H1 (cell line): ENCODE measurements at regions not wholly inside any gene's neighbourhood (a gene's known extent, or its start where the extent isn't known, plus 50 kb on each side); places are given as distances from the start of the nearest gene placed in this dataset.

Experiments
- CTCF ChIA-PET: fragments of 300-600 bp; sonication (Branson Sonifier 250); formaldehyde crosslinking; loops from one replicate; lab custom pipeline; 2021; ENCODE audit not compliant: partially characterized antibody; lab: Charles Lee
- POLR2A ChIA-PET: fragments of 300-600 bp; sonication (Branson Sonifier 250); formaldehyde crosslinking; loops from one replicate; lab custom pipeline; 2021; ENCODE audit warnings: inconsistent platforms; ENCODE audit not compliant: partially characterized antibody; lab: Charles Lee
- DNase-seq, 2 experiments: peaks; one replicate each; pipeline versions ENCODE4 v3.0.0 to v3.0.0-alpha.2; 2010 to 2022; ENCODE audit warnings: low spot score in 2 of 2, low read depth in 1 of 2, mixed read lengths in 1 of 2
- FAIRE-seq: peaks from 2 replicates; lab custom pipeline; 2011; peaks lifted over from hg19 to GRCh38; lab: Jason Lieb, UNC
- H2AFZ ChIP-seq: 2 replicates; pipeline ENCODE4 v1.8.1; 2012; ENCODE audit warnings: low read length, inconsistent platforms
- H2AK5ac ChIP-seq: 2 replicates; pipeline ENCODE4 v1.6.1; 2013; ENCODE audit warnings: low read depth, low read length
- H2BK120ac ChIP-seq: replicated peaks from 2 replicates; pipeline ENCODE3; 2013; ENCODE audit warnings: low read depth, low read length, inconsistent platforms
- H2BK12ac ChIP-seq: 2 replicates; pipeline ENCODE4 v1.6.1; 2013; ENCODE audit warnings: low read depth, low read length
- H2BK15ac ChIP-seq: 2 replicates; pipeline ENCODE4 v1.6.1; 2013; ENCODE audit warnings: low read length
- H2BK20ac ChIP-seq: 2 replicates; pipeline ENCODE4 v1.6.1; 2013; ENCODE audit warnings: low read length
- H2BK5ac ChIP-seq: 2 replicates; pipeline ENCODE4 v1.6.1; 2013; ENCODE audit warnings: low read depth, low read length
- H3K14ac ChIP-seq: 2 replicates; pipeline ENCODE4 v1.6.1; 2013; ENCODE audit warnings: inconsistent platforms; ENCODE audit not compliant: insufficient read length
- H3K18ac ChIP-seq: 2 replicates; pipeline ENCODE4 v1.6.1; 2013; ENCODE audit warnings: low read length; ENCODE audit errors: extremely low read depth
- H3K23ac ChIP-seq: 2 replicates; pipeline ENCODE4 v1.6.1; 2013; ENCODE audit warnings: inconsistent platforms; ENCODE audit not compliant: insufficient read length
- H3K23me2 ChIP-seq: 2 replicates; pipeline ENCODE4 v1.6.1; 2013; ENCODE audit warnings: low read depth, low read length
- H3K27ac ChIP-seq: 2 replicates; pipeline ENCODE4 v1.6.1; 2011; ENCODE audit warnings: low read depth, low read length, inconsistent platforms
- H3K27me3 ChIP-seq, 4 experiments: replicated peaks in 1 of 4; 1 replicate in 1 of 4; 2 replicates in 3 of 4; pipeline versions ENCODE4 v1.6.1 to v1.8.1; 2011 to 2013; ENCODE audit warnings: low read length in 3 of 4, mild to moderate bottlenecking in 3 of 4, inconsistent platforms in 2 of 4, mixed read lengths in 2 of 4, moderate library complexity in 1 of 4; ENCODE audit not compliant: control insufficient read depth in 3 of 4, insufficient read depth in 3 of 4; ENCODE audit errors: extremely low read depth in 1 of 4
- H3K36me3 ChIP-seq, 4 experiments: 2 replicates each; pipeline versions ENCODE4 v1.6.1 to v1.8.1; 2011 to 2013; ENCODE audit warnings: mild to moderate bottlenecking in 4 of 4, low read length in 3 of 4, moderate library complexity in 2 of 4, control low read depth in 1 of 4, inconsistent platforms in 1 of 4; ENCODE audit not compliant: insufficient read depth in 4 of 4, control insufficient read depth in 2 of 4
- H3K4ac ChIP-seq: replicated peaks from 2 replicates; pipeline ENCODE3; 2013; ENCODE audit warnings: low read length, low read depth, mixed read lengths, inconsistent platforms; ENCODE audit not compliant: insufficient read length
- H3K4me1 ChIP-seq, 4 experiments: replicated peaks in 1 of 4; 1 replicate in 1 of 4; 2 replicates in 3 of 4; pipeline versions ENCODE4 v1.6.1 to v1.8.1; 2011 to 2013; ENCODE audit warnings: low read length in 3 of 4, inconsistent platforms in 2 of 4, mixed read lengths in 1 of 4; ENCODE audit not compliant: insufficient read depth in 4 of 4, control insufficient read depth in 3 of 4
- H3K4me2 ChIP-seq, 2 experiments: 2 replicates each; pipeline versions ENCODE4 v1.6.1 to v1.8.1; 2011 to 2013; ENCODE audit warnings: low read depth in 2 of 2, low read length in 2 of 2, control low read depth in 1 of 2, inconsistent platforms in 1 of 2, mild to moderate bottlenecking in 1 of 2; ENCODE audit not compliant: insufficient read depth in 1 of 2
- H3K4me3 ChIP-seq, 4 experiments: fragments of 200-600, 300-600 bp in 1 of 4; sonication (generic), shearing (Covaris generic), sonication (Bioruptor Twin) in 1 of 4; 2 replicates each; pipeline versions ENCODE4 v1.5.1 to v1.8.1; 2011 to 2016; ENCODE audit warnings: low read length in 4 of 4, low read depth in 3 of 4, control low read depth in 2 of 4, inconsistent platforms in 2 of 4, mild to moderate bottlenecking in 2 of 4, mixed read lengths in 1 of 4, moderate library complexity in 1 of 4; ENCODE audit not compliant: insufficient read depth in 2 of 4; ENCODE audit errors: extremely low read depth in 1 of 4
- H3K56ac ChIP-seq: replicated peaks from 2 replicates; pipeline ENCODE3; 2013; ENCODE audit warnings: low read depth, mild to moderate bottlenecking, mixed read lengths, low read length, inconsistent platforms; ENCODE audit not compliant: insufficient read length
- H3K79me1 ChIP-seq: 2 replicates; pipeline ENCODE4 v1.6.1; 2013; ENCODE audit warnings: low read depth, low read length, control low read depth
- H3K79me2 ChIP-seq, 2 experiments: 2 replicates each; pipeline versions ENCODE4 v1.6.1 to v1.8.1; 2012 to 2013; ENCODE audit warnings: low read length in 2 of 2, mild to moderate bottlenecking in 2 of 2, inconsistent platforms in 1 of 2; ENCODE audit not compliant: insufficient read depth in 2 of 2, control insufficient read depth in 1 of 2
- H3K9ac ChIP-seq, 4 experiments: replicated peaks in 1 of 4; 1 replicate in 1 of 4; 2 replicates in 3 of 4; pipeline versions ENCODE4 v1.6.1 to v1.8.1; 2011 to 2013; ENCODE audit warnings: low read depth in 3 of 4, low read length in 3 of 4, control low read depth in 2 of 4, mild to moderate bottlenecking in 2 of 4, moderate library complexity in 2 of 4, inconsistent platforms in 1 of 4; ENCODE audit errors: extremely low read depth in 1 of 4
- H3K9me3 ChIP-seq, 2 experiments: 2 replicates each; pipeline versions ENCODE4 v1.6.1 to v1.8.1; 2012 to 2013; ENCODE audit warnings: mild to moderate bottlenecking in 2 of 2, moderate library complexity in 2 of 2, control low read depth in 1 of 2, inconsistent platforms in 1 of 2, low read depth in 1 of 2, low read length in 1 of 2, mixed read lengths in 1 of 2; ENCODE audit not compliant: insufficient read depth in 2 of 2
- H4K20me1 ChIP-seq, 2 experiments: replicated peaks in 1 of 2; 2 replicates each; pipeline versions ENCODE3 to v1.8.1; 2011 to 2013; ENCODE audit warnings: inconsistent platforms in 2 of 2, low read length in 2 of 2, mild to moderate bottlenecking in 1 of 2; ENCODE audit not compliant: insufficient read depth in 2 of 2, control insufficient read depth in 1 of 2
- H4K5ac ChIP-seq: 2 replicates; pipeline ENCODE4 v1.6.1; 2013; ENCODE audit warnings: low read length, low read depth, mixed read lengths, inconsistent platforms; ENCODE audit not compliant: insufficient read length
- H4K8ac ChIP-seq: 2 replicates; pipeline ENCODE4 v1.8.0; 2013; ENCODE audit warnings: mild to moderate bottlenecking, moderate library complexity, low read length, inconsistent platforms; ENCODE audit not compliant: insufficient read depth; ENCODE audit errors: extremely low read depth
- H4K91ac ChIP-seq: replicated peaks from 2 replicates; pipeline ENCODE3; 2013; ENCODE audit warnings: low read length, mixed read lengths, inconsistent platforms; ENCODE audit not compliant: insufficient read length
- ASH2L ChIP-seq: fragments of 200-600, 300-600 bp; sonication (generic); IDR thresholded peaks from one replicate; pipeline ENCODE4 v1.7.1; 2017; ENCODE audit warnings: low read length
- CBX5 ChIP-seq: fragments of 300-800, 300-1000 bp; sonication (generic); IDR thresholded peaks from 2 replicates; pipeline ENCODE4 v1.7.1; 2016; ENCODE audit warnings: antibody characterized with exemption, low read length, low read depth
- CBX8 ChIP-seq: fragments of 300-800, 300-1000 bp; sonication (generic); IDR thresholded peaks from 2 replicates; pipeline ENCODE4 v1.7.1; 2016; ENCODE audit warnings: low read depth, low read length, borderline replicate concordance
- CEBPB ChIP-seq: IDR thresholded peaks from 2 replicates; pipeline ENCODE4 v1.6.1; 2012; ENCODE audit warnings: low read depth, low read length
- CHD1 ChIP-seq: IDR thresholded peaks from 2 replicates; pipeline ENCODE4 v1.6.1; 2012; ENCODE audit warnings: low read depth, low read length, improper control_type of control experiment
- CHD2 ChIP-seq: IDR thresholded peaks from 2 replicates; pipeline ENCODE4 v1.6.1; 2012; ENCODE audit warnings: low read length, improper control_type of control experiment
- EP300 ChIP-seq, 2 experiments: IDR thresholded peaks; 1 replicate in 1 of 2; 2 replicates in 1 of 2; pipeline ENCODE4 v1.6.1; 2011 to 2012; ENCODE audit warnings: low read depth in 2 of 2, low read length in 2 of 2, mild to moderate bottlenecking in 2 of 2, borderline replicate concordance in 1 of 2, inconsistent platforms in 1 of 2, moderate library complexity in 1 of 2
- FOSL1 ChIP-seq: IDR thresholded peaks from 2 replicates; pipeline ENCODE4 v1.6.1; 2011; ENCODE audit warnings: mild to moderate bottlenecking, low read depth, low read length, moderate library complexity; ENCODE audit not compliant: insufficient read depth
- KDM1A ChIP-seq: fragments of 200-600, 300-600 bp; sonication (generic); IDR thresholded peaks from 2 replicates; pipeline ENCODE4 v1.7.1; 2016; ENCODE audit warnings: mild to moderate bottlenecking, low read length, borderline replicate concordance
- PHF8 ChIP-seq: fragments of 200-600 bp; sonication (generic); conservative IDR thresholded peaks from 2 replicates; pipeline ENCODE4 v1.7.1; 2012; ENCODE audit warnings: low read depth, mild to moderate bottlenecking, inconsistent platforms, low read length, moderate library complexity
- POLR2AphosphoS5 ChIP-seq: IDR thresholded peaks from 2 replicates; pipeline ENCODE4 v1.6.1; 2011; ENCODE audit warnings: low read depth, low read length
- RAD21 ChIP-seq, 2 experiments: IDR thresholded peaks in 1 of 2; conservative IDR thresholded peaks in 1 of 2; 2 replicates each; pipeline ENCODE4 v1.6.1; 2011; ENCODE audit warnings: low read depth in 2 of 2, low read length in 2 of 2, improper control_type of control experiment in 1 of 2, inconsistent platforms in 1 of 2, mild to moderate bottlenecking in 1 of 2, moderate library complexity in 1 of 2
- SP2 ChIP-seq: IDR thresholded peaks from 2 replicates; pipeline ENCODE4 v1.6.1; 2012; ENCODE audit warnings: mild to moderate bottlenecking, low read length, inconsistent platforms
- TAF1 ChIP-seq: IDR thresholded peaks from 2 replicates; pipeline ENCODE4 v1.6.1; 2011; ENCODE audit warnings: mild to moderate bottlenecking, low read depth, low read length
- TBP ChIP-seq: IDR thresholded peaks from 2 replicates; pipeline ENCODE4 v1.6.1; 2011; ENCODE audit warnings: low read depth, low read length, improper control_type of control experiment
- ZNF274 ChIP-seq: IDR thresholded peaks from 2 replicates; pipeline ENCODE4 v1.7.0; 2012; ENCODE audit warnings: low read length, borderline replicate concordance; ENCODE audit errors: extremely low read depth
- WGBS, 2 experiments: shearing (Covaris generic) in 1 of 2; methylation state at CpG; one replicate each; pipeline versions ENCODE4 v1.1.6 to v1.1.7; 2013 to 2015; ENCODE audit warnings: low lambda C conversion rate in 2 of 2, mixed read lengths in 2 of 2, inconsistent platforms in 1 of 2, low coverage in 1 of 2, missing lambda C conversion rate in 1 of 2; ENCODE audit not compliant: insufficient replicate concordance in 2 of 2, insufficient coverage in 1 of 2, insufficient read length in 1 of 2; ENCODE audit errors: extremely low coverage in 1 of 2, missing lambda C conversion rate in 1 of 2; 5-methylcytosine and 5-hydroxymethylcytosine counted together

DNA sequence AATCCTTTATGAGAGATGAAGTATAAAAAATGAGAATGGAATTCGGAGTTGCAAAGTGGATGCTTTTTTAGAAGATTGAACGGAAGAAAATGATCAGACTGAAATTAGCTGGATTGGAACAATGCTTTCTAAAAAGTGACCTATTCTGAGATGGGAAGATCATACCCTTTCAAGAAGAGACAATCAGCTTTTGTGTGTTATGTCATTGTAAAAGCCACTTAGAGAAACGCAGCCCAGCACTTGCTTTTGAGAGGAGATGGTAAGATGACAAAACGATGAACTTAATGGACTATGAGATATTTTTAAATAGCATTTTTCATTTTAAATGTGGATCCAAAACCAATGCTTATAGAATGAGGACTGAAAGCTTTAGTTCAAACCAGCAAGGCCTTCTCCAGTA lies 871.4 kb upstream of the KLHL29 start:
- H3K79me1 ChIP-seq, result no peaks in the 10 kb centered on the region
- H3K23ac ChIP-seq, result no peak overlapping the region
- H3K23me2 ChIP-seq, result no peaks in the 10 kb centered on the region
- no peak overlapping the region for H3K4me2 ChIP-seq
- H3K27ac ChIP-seq, result no peak overlapping the region
- WGBS, 2 experiments, result 91 to 100% methylated on average over 2 to 4 of the region's 4 CpGs
- no peak overlapping the region for H2BK120ac ChIP-seq
- no peak overlapping the region for H4K5ac ChIP-seq
- no peaks in the 10 kb centered on the region for H3K36me3 ChIP-seq
- H3K9ac ChIP-seq, result no peak overlapping the region
- DNase-seq, result no peak
- H3K27me3 ChIP-seq, result no peaks in the 10 kb centered on the region
- no peaks in the 10 kb centered on the region for H3K79me2 ChIP-seq
- H4K8ac ChIP-seq, result no peak overlapping the region
- H2AK5ac ChIP-seq, result no peak overlapping the region
- H2BK20ac ChIP-seq, result no peak overlapping the region
- no peak overlapping the region for H2AFZ ChIP-seq
- H4K20me1 ChIP-seq, result no peaks in the 10 kb centered on the region
- H3K4me1 ChIP-seq, result no peaks in the 10 kb centered on the region; a peak in 1 of 7 replicates
- no peak overlapping the region for H3K18ac ChIP-seq
- H3K14ac ChIP-seq, result no peak overlapping the region
- POLR2A ChIA-PET, result no interaction called here
- CTCF ChIA-PET, result no interaction called here
- no peak overlapping the region for H3K4me3 ChIP-seq
- no peak overlapping the region for H3K4ac ChIP-seq
- no peak overlapping the region for H2BK5ac ChIP-seq
- no peak overlapping the region for H4K91ac ChIP-seq
- no peak for FAIRE-seq
- H3K9me3 ChIP-seq, result no peaks in the 10 kb centered on the region
- no peak overlapping the region for H2BK15ac ChIP-seq
- no peak overlapping the region for H3K56ac ChIP-seq
- H2BK12ac ChIP-seq, result no peak overlapping the region
- TF ChIP-seq TBP (no peak), CHD1 (no peak), PHF8 (no peak), FOSL1 (no peak), POLR2AphosphoS5 (no peak), SP2 (no peak), TAF1 (no peak), CEBPB (no peak), KDM1A (no peak), CHD2 (no peak), CBX8 (no peak), ZNF274 (no peak), CBX5 (no peak), EP300 (IDR thresholded peaks at IDR 0.05; ENCODE audit: borderline replicate concordance in 1 of 2, low read depth in 2 of 2, low read length in 2 of 2) (no peak), RAD21 (IDR thresholded peaks at IDR 0.05 in 1 of 2, conservative IDR thresholded peaks at IDR 0.05 in 1 of 2; ENCODE audit: low read depth in 2 of 2, low read length in 2 of 2) (no peak), ASH2L (no peak)
